ENCODE measurements at regions not wholly inside any gene's neighbourhood (a gene's known extent, or its start where the extent isn't known, plus 50 kb on each side); places are given as distances from the start of the nearest gene placed in this dataset.
"Not testable (repeated sequence)": the region's sequence is repeated elsewhere in the genome, so short reads cannot be mapped to it uniquely, and the experiment has no call there.

GRCh38 chr16:29148867-29149272 lies 164.0 kb downstream of the LAT start:
- intact Hi-C loops (cut with DNase I), result no loop called here
- no peak for DNase-seq (ENCODE audit: low spot score)

GRCh38 chr16:29148131-29148691 lies 163.4 kb downstream of the LAT start:
- intact Hi-C loops (cut with DNase I), result no loop called here
- peak; percentile 57 for DNase-seq (ENCODE audit: low spot score)

GRCh38 chr16:29147710-29148109 lies 162.9 kb downstream of the LAT start:
- not testable (repeated sequence) for DNase-seq (ENCODE audit: low spot score)

GRCh38 chr16:29146808-29147643 lies 162.2 kb downstream of the LAT start:
- peak; percentile 56 for DNase-seq (ENCODE audit: low spot score)
- intact Hi-C loops (cut with DNase I), result not testable (repeated sequence)

More at GRCh38 chr16:29147710-29148109, 162.9 kb downstream of the LAT start:
- intact Hi-C loops (cut with DNase I), result not testable (repeated sequence)

- intact Hi-C loops (cut with DNase I), result no loop called here
- DNase-seq (ENCODE audit: low spot score), result peak; percentile 70
Measured at GRCh38 chr16:29146266-29146665, 161.4 kb downstream of the LAT start.

GRCh38 chr16:29145486-29146225 lies 160.8 kb downstream of the LAT start:
- intact Hi-C loops (cut with DNase I), result not testable (repeated sequence)
- DNase-seq (ENCODE audit: low spot score), result peak; percentile 62

- DNase-seq (ENCODE audit: low spot score), result peak; percentile 58
- intact Hi-C loops (cut with DNase I), result not testable (repeated sequence)
Measured at GRCh38 chr16:29145086-29145485, 160.2 kb downstream of the LAT start.

- intact Hi-C loops (cut with DNase I), result not testable (repeated sequence)
- peak; percentile 64 for DNase-seq (ENCODE audit: low spot score)
Measured at GRCh38 chr16:29144669-29145062, 159.8 kb downstream of the LAT start.

- DNase-seq (ENCODE audit: low spot score), result peak; percentile 77
- intact Hi-C loops (cut with DNase I), result not testable (repeated sequence)
Measured at GRCh38 chr16:29143739-29144668, 159.2 kb downstream of the LAT start.

GRCh38 chr16:29142506-29142905 lies 157.7 kb downstream of the LAT start:
- intact Hi-C loops (cut with DNase I), result not testable (repeated sequence)
- peak; percentile 12 for DNase-seq (ENCODE audit: low spot score)

GRCh38 chr16:29141586-29142324 lies 156.9 kb downstream of the LAT start:
- intact Hi-C loops (cut with DNase I), result no loop called here
- DNase-seq (ENCODE audit: low spot score), result peak; percentile 63

GRCh38 chr16:29141121-29141520 lies 156.3 kb downstream of the LAT start:
- intact Hi-C loops (cut with DNase I), result not testable (repeated sequence)
- DNase-seq (ENCODE audit: low spot score), result peak; percentile 71

GRCh38 chr16:29139901-29140855 lies 155.3 kb downstream of the LAT start:
- intact Hi-C loops (cut with DNase I), result not testable (repeated sequence)
- DNase-seq (ENCODE audit: low spot score), result peak; percentile 40

- intact Hi-C loops (cut with DNase I), result no loop called here
Measured at GRCh38 chr16:29139261-29139802, 154.5 kb downstream of the LAT start.

GRCh38 chr16:29138698-29139097 lies 153.8 kb downstream of the LAT start:
- DNase-seq (ENCODE audit: low spot score); intact Hi-C loops (cut with DNase I): not testable (repeated sequence)

More at GRCh38 chr16:29139261-29139802, 154.5 kb downstream of the LAT start:
- DNase-seq (ENCODE audit: low spot score), result peak; percentile 69

- intact Hi-C loops (cut with DNase I), result not testable (repeated sequence)
- peak; percentile 69 for DNase-seq (ENCODE audit: low spot score)
Measured at GRCh38 chr16:29137894-29138662, 153.2 kb downstream of the LAT start.

All from posterior vena cava (tissue), 2 donors.